DMS53 treated with DMSO at 0.1 percent for 48 hours (cell line): ENCODE measurements at regions not wholly inside any gene's neighbourhood (a gene's known extent, or its start where the extent isn't known, plus 50 kb on each side); places are given as distances from the start of the nearest gene placed in this dataset.
"Not testable (repeated sequence)": the region's sequence is repeated elsewhere in the genome, so short reads cannot be mapped to it uniquely, and the experiment has no call there.

Experiments used
- DNase-seq: peaks from one replicate; lab custom pipeline; 2025; ENCODE audit not compliant: unreplicated experiment; lab: John Stamatoyannopoulos, UW

DNA sequence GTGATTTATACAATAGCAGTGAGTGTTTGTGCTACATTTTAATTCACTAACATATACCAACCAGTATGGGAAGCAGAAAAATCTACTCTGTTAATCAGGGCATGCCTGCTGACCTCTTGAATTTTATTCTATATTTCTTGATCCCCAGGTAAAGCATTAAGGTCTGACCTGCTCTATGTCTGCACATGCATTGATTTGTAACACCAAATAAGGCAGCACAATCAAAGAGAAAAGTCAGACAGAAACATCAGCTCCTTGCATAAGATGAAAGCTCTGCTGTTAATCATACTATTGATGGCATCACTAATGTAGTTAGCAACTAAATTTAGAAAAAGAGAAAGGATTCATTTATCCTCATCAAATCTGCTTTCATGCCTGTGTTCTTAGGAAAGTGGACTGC, 2744.8 kb upstream of the PCDH20 start:
- DNase-seq = no peak

GRCh38 chr13:64158908-64159307, 2743.3 kb upstream of the PCDH20 start:
- DNase-seq = no peak

- DNase-seq = no peak
These were observed 2738.9 kb upstream of the PCDH20 start for GRCh38 chr13:64154514-64154913.

GRCh38 chr13:64130600-64130999, 2715.0 kb upstream of the PCDH20 start:
- DNase-seq = no peak

GRCh38 chr13:64130171-64130570, 2714.5 kb upstream of the PCDH20 start:
- no peak for DNase-seq

DNA sequence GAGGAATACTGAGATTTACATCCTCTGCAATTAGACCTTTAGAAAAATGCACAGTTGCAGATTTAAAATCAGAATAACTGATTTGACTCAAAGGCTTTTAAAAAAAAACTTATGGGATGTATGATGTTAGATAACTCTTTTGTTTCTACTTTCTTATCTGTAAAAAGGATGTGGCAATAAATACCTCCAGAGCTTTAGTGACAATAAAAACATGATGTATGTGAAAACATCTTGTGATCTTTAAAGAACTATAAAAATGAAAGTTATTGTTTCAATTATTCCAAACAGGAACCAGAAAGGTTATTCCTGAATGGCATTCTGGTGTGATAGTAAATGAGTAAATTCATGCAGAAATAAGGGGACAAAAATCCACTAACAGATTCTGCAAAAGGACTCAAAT, 2712.2 kb upstream of the PCDH20 start:
- DNase-seq = no peak

- no peak for DNase-seq
These were observed 2711.5 kb upstream of the PCDH20 start for GRCh38 chr13:64127192-64127591.

DNA sequence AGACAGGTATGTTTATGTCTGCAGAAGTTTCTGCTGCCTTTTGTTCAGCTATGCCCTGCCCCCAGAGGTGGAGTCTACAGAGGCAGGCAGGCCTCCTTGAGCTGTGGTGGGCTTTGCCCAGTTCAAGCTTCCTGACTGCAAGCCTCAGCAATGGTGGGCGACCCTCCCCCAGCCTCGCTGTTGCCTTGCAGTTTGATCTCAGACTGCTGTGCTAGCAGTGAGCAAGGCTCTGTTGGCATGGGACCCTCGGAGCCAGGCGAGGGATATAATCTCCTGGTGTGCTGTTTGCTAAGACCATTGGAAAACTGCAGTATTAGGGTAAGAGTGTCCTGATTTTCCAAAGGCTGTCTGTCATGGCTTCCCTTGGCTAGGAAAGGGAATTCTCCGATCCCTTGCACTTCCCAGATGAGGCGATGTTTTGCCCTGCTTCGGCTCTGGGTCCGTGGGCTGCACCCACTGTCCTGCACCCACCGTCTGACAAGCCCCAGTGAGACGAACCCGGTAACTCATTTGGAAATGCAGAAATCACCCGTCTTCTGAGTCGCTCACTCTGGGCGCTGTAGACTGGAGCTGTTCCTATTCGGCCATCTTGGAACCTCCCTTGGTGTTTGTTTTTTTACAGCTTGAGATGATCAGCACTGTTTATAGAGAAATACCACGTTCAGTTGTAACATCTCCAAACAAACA, 2705.5 kb upstream of the PCDH20 start:
- not testable (repeated sequence) for DNase-seq

DNA sequence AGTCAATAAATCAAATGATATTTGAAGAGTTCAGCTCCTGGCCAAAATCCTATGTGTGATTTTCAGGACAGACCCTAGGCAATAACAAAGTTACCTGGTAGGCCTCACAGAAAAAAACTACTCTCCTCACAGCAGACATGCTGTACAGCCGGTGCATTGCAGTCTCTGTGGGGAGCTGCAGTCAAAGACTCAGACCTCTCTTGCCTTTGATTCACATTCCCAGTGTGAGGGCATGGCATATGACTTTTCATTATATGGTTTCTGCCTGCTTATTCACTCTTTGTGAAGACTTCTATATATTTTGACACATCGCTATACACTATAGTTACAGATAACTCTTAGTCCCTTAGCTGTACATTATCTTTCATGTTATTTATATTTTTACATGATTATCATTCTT, 2684.3 kb upstream of the PCDH20 start:
- no peak for DNase-seq

- DNase-seq = no peak
These were observed 2674.7 kb upstream of the PCDH20 start for GRCh38 chr13:64090311-64090710.

- no peak for DNase-seq
These were observed 2672.8 kb upstream of the PCDH20 start for GRCh38 chr13:64088491-64088890.

- no peak for DNase-seq
These were observed 2672.0 kb upstream of the PCDH20 start for GRCh38 chr13:64087624-64088023.

DNA sequence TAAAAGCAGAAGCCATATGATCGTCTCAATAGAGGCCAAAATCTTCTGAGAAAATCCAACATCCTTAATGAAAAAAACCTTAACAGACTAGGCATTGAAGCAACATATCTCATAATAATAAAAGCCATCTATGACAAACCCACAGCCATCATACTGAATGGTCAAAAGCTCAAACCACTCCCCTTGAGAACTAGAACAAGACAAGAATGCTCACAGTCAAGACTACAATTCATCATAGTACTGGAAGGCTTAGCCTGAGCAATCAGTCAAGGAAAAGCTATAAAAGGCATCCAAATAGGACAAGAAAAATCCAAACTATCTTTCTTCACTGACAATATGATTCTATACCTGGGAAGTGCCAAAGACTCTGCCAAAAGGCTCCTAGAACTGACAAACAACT, 2668.2 kb upstream of the PCDH20 start:
- no peak for DNase-seq

DNA sequence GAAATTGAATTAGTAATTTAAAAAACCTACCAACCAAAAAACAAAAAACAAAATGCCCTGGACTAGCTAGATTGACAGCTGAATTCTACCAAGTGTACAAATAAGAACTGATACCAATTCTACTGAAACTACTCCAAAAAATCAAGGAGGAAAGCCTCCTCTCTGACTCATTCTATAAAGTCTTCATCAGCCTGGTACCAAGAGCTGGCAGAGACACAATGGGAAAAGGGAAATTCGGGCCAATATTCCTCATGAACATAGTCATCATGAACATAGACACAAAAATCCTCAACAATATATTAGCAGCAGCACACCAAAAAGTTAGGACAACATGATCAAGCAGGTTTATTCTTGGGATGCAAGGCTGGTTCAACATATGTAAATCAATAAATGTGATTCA, 2667.7 kb upstream of the PCDH20 start:
- no peak for DNase-seq

- DNase-seq = no peak
These were observed 2662.9 kb upstream of the PCDH20 start for GRCh38 chr13:64078480-64078936.

DNA sequence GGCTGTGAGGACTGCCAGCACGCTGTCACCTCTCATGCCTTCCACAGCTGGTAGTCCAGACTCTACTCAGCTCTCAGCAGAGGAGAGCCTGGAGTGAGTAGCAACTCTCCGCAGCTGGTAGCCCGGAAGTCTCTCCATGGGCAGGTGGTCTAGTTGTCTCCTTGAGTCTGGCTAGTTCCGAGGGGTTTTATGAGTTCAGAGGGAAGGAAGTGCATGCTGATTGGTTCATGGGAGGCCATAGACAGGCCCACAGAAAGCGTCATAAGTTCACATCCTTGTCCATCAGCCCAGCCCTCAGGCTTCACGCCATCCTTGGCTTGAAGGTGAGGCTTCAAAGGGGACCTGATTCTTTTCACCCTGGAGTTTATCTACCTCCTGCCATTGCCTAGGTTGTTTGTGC, 2662.4 kb upstream of the PCDH20 start:
- DNase-seq = peak; percentile 65

DNA sequence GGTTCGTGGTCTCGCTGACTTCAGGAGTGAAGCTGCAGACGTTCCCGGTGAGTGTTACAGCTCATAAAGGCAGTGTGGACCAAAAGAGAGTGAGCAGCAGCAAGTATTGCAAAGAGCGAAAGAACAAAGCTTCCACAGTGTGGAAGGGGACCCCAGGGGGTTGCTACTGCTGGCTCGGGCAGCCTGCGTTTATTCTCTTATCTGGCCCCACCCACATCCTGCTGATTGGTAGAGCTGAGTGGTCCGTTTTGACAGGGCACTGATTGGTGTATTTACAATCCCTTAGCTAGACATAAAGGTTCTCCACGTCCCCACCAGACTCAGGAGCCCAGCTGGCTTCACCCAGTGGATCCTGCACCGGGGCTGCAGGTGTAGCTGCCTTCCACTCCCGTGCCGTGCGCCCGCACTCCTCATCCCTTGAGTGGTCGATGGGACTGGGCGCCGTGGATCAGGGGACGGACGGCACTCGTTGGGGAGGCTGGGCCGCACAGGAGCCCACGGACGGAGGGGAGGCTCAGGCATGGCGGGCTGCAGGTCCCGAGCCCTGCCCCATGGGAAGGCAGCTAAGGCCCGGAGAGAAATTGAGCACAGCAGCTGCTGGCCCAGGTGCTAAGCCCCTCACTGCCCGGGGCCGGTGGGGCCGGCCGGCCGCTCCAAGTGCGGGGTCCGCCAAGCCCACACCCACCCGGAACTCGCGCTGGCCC, 2661.6 kb upstream of the PCDH20 start:
- DNase-seq = peak; percentile 11

DNA sequence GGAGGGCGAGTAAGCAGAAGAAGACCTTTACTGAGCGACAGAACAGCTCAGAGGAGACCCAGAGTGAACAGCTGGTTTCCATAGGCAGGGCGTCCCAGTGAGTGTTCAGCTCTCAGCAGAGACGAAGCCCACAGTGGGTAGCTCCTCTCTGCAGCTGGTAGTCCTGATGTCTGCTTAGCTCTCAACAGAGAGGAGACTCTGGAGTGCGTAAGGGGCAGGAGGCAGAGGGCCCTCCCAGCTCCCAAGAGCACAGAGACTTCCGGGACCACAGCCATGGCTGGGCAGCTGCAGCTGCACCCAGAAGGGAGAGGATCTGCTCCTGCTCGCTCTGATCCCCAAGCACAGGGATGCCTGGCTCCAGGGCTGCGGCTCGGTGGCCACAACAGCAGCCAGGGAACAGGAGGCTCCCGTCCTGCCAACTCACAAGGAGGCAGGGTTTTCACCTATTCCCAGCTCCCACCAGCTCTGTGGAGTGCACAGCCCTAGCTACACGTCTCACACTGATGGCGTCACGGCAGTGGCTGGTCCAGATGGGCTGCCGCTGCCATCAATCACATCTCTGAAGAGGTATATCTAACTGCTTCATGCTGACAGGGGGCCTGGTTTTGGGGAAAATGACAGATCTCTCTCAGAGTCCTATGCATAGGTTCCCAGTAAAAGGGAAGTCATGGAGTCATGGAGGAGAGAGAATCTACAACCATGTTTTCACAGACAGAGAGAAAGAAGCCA, 2660.1 kb upstream of the PCDH20 start:
- peak; percentile 43 for DNase-seq

DNA sequence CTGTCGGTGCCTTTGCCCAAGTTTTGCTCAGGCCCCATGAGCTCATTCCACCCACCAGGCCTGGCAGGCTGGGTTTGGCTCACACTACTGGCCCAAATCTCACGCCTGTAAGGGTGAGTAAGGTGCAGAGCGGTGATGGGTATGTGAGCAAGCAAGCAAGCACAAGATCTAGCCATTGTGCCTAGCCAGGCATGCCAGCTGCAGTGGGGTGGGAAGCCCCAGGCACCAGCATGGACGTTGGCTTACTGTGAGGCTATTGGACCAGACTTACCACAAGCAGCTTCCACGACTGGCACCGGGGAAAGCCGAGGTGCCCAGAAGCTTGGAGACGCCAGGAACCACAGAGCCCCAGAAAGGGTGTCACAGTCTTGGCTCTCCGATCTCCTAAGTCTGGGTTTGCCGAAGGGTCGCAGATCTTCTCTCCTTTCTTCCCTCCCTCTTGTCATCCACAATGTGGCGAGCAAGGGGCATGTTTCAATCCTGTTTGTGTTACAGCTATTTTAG, 2659.4 kb upstream of the PCDH20 start:
- DNase-seq = no peak

DNA sequence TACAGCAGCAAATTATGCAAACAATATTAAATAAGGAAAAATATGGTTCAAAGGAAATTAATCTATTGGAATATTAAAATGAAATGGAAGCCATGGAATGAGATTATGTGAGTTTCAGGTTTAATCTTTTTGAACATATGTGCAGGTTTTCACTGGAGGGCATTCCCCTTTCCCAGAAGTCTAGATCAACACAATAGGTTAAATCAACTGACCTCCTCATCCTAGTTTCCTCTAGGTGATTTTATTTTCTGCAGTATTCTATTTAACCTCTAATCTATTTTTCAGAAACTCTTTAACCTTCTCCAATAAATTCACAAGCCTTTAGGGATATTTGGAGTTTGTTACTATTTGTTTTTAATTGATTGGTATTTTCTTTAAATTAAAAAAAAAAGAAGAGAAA, 2657.6 kb upstream of the PCDH20 start:
- no peak for DNase-seq

- DNase-seq = no peak
These were observed 2655.7 kb upstream of the PCDH20 start for GRCh38 chr13:64071352-64071751.

GRCh38 chr13:64069892-64070291, 2654.2 kb upstream of the PCDH20 start:
- no peak for DNase-seq
